ENCODE measurements at regions not wholly inside any gene's neighbourhood (a gene's known extent, or its start where the extent isn't known, plus 50 kb on each side); places are given as distances from the start of the nearest gene placed in this dataset.

DNA sequence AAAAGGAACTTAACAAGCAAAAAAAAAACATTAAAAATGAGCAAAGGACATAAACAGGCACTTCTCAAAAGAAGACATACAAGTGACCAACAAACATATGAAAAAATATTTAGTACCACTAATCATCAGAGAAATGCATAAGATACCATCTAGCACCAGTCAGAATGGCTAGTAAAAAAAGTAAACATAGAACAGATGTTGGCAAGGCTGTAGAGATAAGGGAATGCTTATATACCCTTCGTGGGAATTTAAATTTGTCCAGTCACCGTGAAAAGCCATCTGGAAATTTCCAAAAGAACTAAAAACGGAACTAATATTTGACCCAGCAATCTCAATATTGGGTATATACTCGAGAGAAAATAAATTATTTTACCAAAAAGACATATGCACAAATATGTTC, 1751.3 kb upstream of the LRRTM1 start:
- H3K9me1 ChIP-seq (ENCODE audit: control insufficient read depth, extremely low read depth, insufficient read depth, low read length), result no peaks in the 10 kb centered on the region
- H3K4me3 ChIP-seq (ENCODE audit: control insufficient read depth in 2 of 3, extremely low read depth in 1 of 3, insufficient read depth in 2 of 3, low read depth in 1 of 3, low read length in 3 of 3), result no peak overlapping the region
- no peaks in the 10 kb centered on the region for H3K79me2 ChIP-seq (ENCODE audit: control insufficient read depth, insufficient read depth, low read length)
- no peak overlapping the region for H3K4me2 ChIP-seq (ENCODE audit: control insufficient read depth, extremely low read depth, insufficient read depth, low read depth, low read length)
- H3K36me3 ChIP-seq (ENCODE audit: control insufficient read depth in 2 of 2, extremely low read depth in 1 of 2, insufficient read depth in 2 of 2, low read length in 2 of 2), result no peaks in the 10 kb centered on the region
- TF ChIP-seq, protein P1, sequence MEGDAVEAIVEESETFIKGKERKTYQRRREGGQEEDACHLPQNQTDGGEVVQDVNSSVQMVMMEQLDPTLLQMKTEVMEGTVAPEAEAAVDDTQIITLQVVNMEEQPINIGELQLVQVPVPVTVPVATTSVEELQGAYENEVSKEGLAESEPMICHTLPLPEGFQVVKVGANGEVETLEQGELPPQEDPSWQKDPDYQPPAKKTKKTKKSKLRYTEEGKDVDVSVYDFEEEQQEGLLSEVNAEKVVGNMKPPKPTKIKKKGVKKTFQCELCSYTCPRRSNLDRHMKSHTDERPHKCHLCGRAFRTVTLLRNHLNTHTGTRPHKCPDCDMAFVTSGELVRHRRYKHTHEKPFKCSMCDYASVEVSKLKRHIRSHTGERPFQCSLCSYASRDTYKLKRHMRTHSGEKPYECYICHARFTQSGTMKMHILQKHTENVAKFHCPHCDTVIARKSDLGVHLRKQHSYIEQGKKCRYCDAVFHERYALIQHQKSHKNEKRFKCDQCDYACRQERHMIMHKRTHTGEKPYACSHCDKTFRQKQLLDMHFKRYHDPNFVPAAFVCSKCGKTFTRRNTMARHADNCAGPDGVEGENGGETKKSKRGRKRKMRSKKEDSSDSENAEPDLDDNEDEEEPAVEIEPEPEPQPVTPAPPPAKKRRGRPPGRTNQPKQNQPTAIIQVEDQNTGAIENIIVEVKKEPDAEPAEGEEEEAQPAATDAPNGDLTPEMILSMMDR (optimal IDR thresholded peaks at IDR 0.05 in 1 of 3, IDR thresholded peaks at IDR 0.05 in 1 of 3, conservative IDR thresholded peaks at IDR 0.05 in 1 of 3; ENCODE audit: extremely low read depth in 1 of 3, insufficient read depth in 2 of 3, low read length in 3 of 3), result no peak
- no peak for TF ChIP-seq EZH2 (IDR thresholded peaks at IDR 0.05; ENCODE audit: low read length)
- no peak for FAIRE-seq
- H3K9ac ChIP-seq (ENCODE audit: control insufficient read depth, extremely low read depth, insufficient read depth, low read length), result no peak overlapping the region
- H3K9me3 ChIP-seq (ENCODE audit: control insufficient read depth, low read depth, low read length), result no peaks in the 10 kb centered on the region
- no peaks in the 10 kb centered on the region for H4K20me1 ChIP-seq (ENCODE audit: control insufficient read depth, extremely low read depth, insufficient read depth, low read length)
- no peaks in the 10 kb centered on the region for H3K4me1 ChIP-seq (ENCODE audit: control insufficient read depth, extremely low read depth, insufficient read depth, low read length)
- no peak overlapping the region for H2AFZ ChIP-seq (ENCODE audit: control insufficient read depth, low read length)
- H3K27me3 ChIP-seq (ENCODE audit: control insufficient read depth, extremely low read depth, insufficient read depth, low read length), result no peaks in the 10 kb centered on the region
- DNase-seq (ENCODE audit: low read depth, low spot score), result no peak
- no peak overlapping the region for H3K27ac ChIP-seq (ENCODE audit: control insufficient read depth, insufficient read depth, low read length)
- dilution Hi-C loops (cut with MboI; ENCODE audit: extremely low pct_ligation_motif_present, low sequenced_read_pairs), result no loop called here

DNA sequence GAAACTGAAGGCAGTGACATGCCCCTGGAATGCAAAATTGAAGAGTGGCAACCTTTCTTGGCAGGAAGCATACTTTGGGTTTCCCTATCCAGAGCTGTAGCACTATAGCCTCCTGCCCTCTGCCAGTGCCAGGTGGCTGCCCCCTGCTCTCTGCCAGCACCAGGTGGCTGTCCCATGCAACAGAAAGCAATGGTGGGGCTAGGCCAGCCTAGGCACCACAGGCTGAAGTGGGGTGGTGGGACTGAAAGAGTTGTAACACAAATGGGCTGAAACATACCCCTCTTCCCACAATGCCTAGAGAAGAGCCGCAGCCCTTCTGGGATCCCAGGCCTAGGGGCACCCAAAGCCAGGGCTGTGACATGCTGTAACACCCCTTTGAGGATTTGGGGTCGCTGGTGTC, 1739.3 kb upstream of the LRRTM1 start:
- Histone ChIP-seq H2AFZ (ENCODE audit: control insufficient read depth, low read length) (no peak overlapping the region), H3K36me3 (ENCODE audit: control insufficient read depth in 2 of 2, extremely low read depth in 1 of 2, insufficient read depth in 2 of 2, low read length in 2 of 2) (no peaks in the 10 kb centered on the region), H3K4me3 (ENCODE audit: control insufficient read depth in 2 of 3, extremely low read depth in 1 of 3, insufficient read depth in 2 of 3, low read depth in 1 of 3, low read length in 3 of 3) (no peak overlapping the region), H3K27me3 (ENCODE audit: control insufficient read depth, extremely low read depth, insufficient read depth, low read length) (no peaks in the 10 kb centered on the region), H3K9ac (ENCODE audit: control insufficient read depth, extremely low read depth, insufficient read depth, low read length) (no peak overlapping the region), H3K79me2 (ENCODE audit: control insufficient read depth, insufficient read depth, low read length) (no peaks in the 10 kb centered on the region), H3K27ac (ENCODE audit: control insufficient read depth, insufficient read depth, low read length) (no peak overlapping the region), H4K20me1 (ENCODE audit: control insufficient read depth, extremely low read depth, insufficient read depth, low read length) (no peaks in the 10 kb centered on the region), H3K9me3 (ENCODE audit: control insufficient read depth, low read depth, low read length) (peaks cover 2% of the 10 kb centered on the region), H3K4me2 (ENCODE audit: control insufficient read depth, extremely low read depth, insufficient read depth, low read depth, low read length) (no peak overlapping the region), H3K4me1 (ENCODE audit: control insufficient read depth, extremely low read depth, insufficient read depth, low read length) (no peaks in the 10 kb centered on the region), H3K9me1 (ENCODE audit: control insufficient read depth, extremely low read depth, insufficient read depth, low read length) (no peaks in the 10 kb centered on the region)
- TF ChIP-seq, protein P1 (optimal IDR thresholded peaks at IDR 0.05 in 1 of 3, IDR thresholded peaks at IDR 0.05 in 1 of 3, conservative IDR thresholded peaks at IDR 0.05 in 1 of 3; ENCODE audit: extremely low read depth in 1 of 3, insufficient read depth in 2 of 3, low read length in 3 of 3), result no peak
- no peak for TF ChIP-seq EZH2 (IDR thresholded peaks at IDR 0.05; ENCODE audit: low read length)
- no peak for DNase-seq (ENCODE audit: low read depth, low spot score)
- dilution Hi-C loops (cut with MboI; ENCODE audit: extremely low pct_ligation_motif_present, low sequenced_read_pairs), result no loop called here
- no peak for FAIRE-seq
